ENCODE measurements at regions not wholly inside any gene's neighbourhood (a gene's known extent, or its start where the extent isn't known, plus 50 kb on each side); places are given as distances from the start of the nearest gene placed in this dataset.

- TF ChIP-seq CTCF (tag by site-specific recombination; IDR thresholded peaks at IDR 0.05) (no peak), ATF2 (tag by site-specific recombination; IDR thresholded peaks at IDR 0.05; ENCODE audit: low read depth) (no peak), BCL11A (tag by site-specific recombination; IDR thresholded peaks at IDR 0.05; ENCODE audit: low read depth) (no peak), MEIS1 (CRISPR knock-in tag; IDR thresholded peaks at IDR 0.05; ENCODE audit: borderline replicate concordance) (no peak), ZNF747 (tag by site-specific recombination; IDR thresholded peaks at IDR 0.05) (no peak), ZFP3 (tag by site-specific recombination; IDR thresholded peaks at IDR 0.05; ENCODE audit: low read depth) (no peak)
Observed at GRCh38 chr9:27880635-27881034, 307.4 kb upstream of the C9orf72 start.

Data from HEK293 (cell line).